GM21717 (cell line): ENCODE measurements at regions not wholly inside any gene's neighbourhood (a gene's known extent, or its start where the extent isn't known, plus 50 kb on each side); places are given as distances from the start of the nearest gene placed in this dataset.

ENCODE experiments used
- ATAC-seq: cut with Tn5 transposase; IDR thresholded peaks from one replicate; pipeline ENCODE4 v1.9.1; 2021; ENCODE audit warnings: mild to moderate bottlenecking, moderate library complexity; ENCODE audit not compliant: unreplicated experiment

DNA sequence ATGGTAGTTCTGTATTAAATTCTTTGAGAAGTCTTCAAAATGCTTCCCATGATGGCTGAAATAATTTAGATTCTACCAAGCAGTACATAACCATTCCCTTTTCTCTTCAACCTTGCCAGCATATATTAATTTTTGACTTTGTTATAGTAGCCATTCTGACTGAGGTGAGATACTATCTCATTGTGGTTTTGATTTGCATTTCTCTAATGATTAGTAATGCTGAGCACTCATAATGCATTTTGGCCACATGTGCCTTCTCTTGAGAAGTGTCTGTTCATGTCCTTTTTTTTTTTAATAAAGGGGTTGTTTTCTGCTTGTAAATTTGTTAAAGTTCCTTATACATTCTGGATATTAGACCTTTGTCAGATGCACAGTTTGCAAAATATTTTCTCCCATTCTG lies 173.9 kb downstream of the CALCRL start:
- ATAC-seq = no peak

GRCh38 chr2:187272255-187272654 lies 175.8 kb downstream of the CALCRL start:
- no peak for ATAC-seq

DNA sequence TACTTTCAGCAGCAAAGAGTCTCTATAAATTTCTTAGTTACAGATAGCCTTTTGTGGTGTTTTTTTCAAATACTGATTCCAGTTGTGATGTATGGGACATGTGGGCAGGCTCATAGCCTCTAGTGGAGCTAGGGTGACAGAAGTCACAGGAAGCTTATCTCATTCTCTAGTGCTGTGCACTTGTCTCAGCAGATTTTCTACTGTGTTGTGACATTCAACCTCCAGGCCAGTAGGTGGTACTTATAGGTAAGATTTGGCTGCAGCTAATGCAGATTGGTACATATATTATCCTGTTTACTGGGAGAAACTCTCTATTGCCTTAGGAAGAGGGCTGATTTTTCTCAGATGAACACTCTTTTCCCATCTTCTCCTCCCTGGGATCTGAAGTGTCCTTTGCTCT lies 176.2 kb downstream of the CALCRL start:
- no peak for ATAC-seq

DNA sequence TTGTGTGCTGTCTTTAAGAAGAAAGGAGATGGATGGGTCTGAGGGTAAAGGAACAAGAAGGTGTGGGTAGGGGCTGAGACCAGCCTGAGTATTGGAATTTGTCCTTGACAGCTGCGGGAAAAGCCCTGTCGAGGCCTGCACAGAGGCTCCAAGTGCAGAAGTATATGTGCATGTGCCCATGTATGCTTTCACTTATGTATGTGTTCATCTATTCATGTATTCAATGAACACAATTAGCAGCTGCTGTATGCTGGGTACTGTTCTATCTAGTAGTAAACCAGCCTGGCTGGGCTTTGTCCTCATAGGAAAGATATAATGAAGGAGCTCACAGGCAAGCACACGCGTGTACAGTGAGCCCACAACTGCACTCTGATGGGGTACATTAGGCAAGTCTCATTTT lies 181.4 kb downstream of the CALCRL start:
- ATAC-seq = no peak

GRCh38 chr2:187266147-187266546 lies 181.9 kb downstream of the CALCRL start:
- no peak for ATAC-seq

DNA sequence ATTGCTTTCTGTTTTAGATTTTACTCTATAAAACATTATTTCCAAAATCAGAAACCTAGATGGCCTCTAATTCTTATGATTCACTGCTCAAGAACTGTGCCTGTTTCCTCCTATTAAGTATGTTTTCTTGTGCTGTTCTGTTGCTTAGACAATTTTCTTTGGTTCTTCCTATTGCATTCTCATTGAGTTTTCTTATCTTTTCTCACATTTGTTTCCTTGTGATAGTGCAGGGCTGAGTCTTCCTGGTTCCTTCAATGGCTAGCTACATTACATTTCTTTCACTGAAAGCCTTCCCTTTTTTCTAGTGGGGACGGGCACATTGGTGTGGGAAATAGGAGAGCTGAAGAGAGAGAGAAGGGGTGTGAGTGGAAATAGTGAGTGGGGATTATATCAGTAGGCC lies 183.4 kb downstream of the CALCRL start:
- no peak for ATAC-seq

DNA sequence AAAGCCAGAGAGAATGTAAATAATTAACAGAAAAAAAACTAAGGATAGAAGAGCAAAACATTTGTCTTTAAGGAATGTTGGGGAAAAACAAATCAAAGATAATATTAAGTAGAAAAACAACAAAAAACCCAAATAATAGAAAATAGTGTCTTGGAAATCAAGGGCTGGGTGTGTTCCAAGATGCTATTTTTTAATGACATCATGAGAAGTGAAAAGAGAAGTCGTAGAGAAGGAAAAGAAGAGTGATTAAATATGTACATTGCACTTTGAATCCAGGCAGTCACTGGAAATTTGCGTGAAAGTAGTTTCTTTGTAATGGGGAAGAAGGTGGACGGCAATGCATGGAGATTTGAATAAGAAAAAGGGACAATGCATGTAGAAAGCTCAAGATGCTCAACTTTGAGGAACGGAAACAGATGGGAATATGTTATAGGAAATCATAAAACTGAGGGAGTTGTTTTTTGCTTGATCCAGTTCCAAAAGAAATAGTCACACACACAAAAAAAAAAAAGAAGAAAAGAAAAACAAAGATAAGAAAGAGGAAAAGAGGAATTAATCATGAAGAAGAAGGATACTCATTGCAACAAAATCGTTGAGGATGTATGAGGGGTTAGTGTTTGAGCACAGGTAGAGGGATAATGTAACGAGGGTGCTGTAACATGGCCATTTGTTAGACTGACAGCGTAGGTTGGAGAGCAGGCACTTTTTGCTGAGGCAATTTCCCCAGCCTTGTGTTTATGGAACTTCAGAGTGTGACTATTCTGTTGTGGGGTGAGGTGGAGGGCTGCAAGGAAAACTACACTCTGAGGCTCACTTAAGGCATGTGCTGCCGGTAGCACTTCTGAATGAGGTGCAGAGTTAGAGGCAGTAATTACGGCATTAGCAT lies 184.1 kb downstream of the CALCRL start:
- no peak for ATAC-seq

DNA sequence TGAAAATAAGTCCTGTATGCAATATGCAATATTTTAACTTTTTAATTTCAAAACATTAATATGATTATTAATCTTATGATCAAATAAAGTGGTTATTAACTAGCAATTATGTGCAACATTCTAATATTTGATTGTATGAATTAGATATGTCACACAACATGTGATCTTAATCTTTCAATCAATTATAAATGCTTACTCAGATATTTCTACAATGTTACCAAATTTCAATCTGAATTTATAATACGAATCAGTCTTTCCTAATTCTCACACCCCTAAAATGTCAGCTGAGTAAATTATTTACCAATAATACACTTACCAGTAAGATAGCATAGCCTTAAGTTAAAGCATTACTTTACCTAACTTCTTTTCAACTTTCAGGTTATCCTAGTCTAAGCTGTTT lies 186.3 kb downstream of the CALCRL start:
- no peak for ATAC-seq

DNA sequence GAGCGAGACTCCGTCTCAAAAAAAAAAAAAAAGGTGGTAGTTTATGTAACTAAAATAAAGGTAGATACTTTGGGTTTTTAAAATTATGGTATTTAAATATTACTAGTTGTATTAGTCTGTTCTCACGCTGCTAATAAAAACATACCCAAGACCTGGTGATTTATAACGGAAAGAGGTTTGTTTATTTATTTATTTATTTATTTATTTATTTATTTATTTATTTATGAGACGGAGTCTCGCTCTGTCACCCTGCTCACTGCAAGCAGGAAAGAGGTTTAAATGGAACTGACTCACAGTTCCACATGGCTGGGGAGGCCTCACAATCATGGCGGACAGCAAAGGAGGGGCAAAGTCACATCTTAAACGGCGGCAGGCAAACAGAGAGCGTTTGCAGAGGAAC lies 196.0 kb downstream of the CALCRL start:
- ATAC-seq = no peak

DNA sequence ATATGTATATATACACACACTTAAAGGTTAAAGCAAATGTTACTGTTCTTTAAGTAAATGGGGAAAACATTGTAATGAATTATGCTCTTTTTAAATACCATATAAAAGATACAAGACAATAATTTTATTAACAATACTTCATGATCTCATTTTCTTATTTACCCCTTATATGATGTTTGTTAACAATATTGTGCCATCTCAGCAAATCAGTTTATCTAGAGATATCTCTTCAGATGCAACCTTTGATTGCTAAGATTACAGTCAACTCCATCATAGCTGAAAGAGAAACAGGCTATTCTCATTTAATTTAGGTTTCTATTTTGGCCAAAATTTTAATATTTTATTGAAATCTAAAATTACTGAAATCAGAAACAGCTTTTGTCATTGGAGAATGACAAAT lies 197.9 kb downstream of the CALCRL start:
- no peak for ATAC-seq

DNA sequence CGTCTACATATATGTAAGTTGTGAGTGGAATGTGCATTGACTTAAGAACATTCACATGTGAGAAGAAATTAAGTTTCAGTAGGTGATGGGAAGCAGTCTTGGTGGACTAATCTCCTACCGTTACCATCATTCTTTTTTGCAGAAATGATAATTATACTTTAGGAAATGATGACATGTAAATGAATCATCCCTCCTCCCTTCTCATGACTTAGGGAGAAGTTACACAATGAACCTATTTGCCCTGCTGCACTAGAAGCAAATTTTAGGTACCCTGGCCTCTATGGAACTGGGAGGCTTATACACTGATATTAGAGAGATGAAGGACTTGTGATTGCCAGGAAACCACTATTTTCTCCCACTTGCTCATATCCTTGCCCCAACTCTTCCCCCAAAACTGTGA lies 214.2 kb downstream of the CALCRL start:
- no peak for ATAC-seq

DNA sequence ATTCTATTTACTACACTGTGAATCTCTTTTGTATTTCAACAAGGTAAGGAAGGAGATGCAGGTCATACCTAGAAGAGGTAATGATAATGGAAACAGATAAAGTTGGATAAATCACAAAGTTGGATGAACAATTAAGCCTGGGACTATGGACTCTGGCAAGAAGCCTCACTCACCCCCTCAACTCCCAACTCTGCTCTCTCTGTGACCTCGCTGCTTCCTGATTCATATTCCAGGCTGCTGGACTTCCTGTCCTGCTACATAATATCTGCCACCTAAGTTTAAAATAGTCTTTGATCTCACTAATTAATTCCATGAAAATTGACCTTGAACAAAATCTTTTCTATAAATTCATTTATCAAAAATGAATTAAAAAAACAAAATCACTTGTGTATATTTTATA lies 215.3 kb downstream of the CALCRL start:
- ATAC-seq = no peak

- ATAC-seq = no peak
Measured at GRCh38 chr2:187230088-187230487, 218.0 kb downstream of the CALCRL start.

GRCh38 chr2:187228986-187229385 lies 219.1 kb downstream of the CALCRL start:
- ATAC-seq = no peak

GRCh38 chr2:187224989-187225388 lies 223.1 kb downstream of the CALCRL start:
- ATAC-seq = no peak

DNA sequence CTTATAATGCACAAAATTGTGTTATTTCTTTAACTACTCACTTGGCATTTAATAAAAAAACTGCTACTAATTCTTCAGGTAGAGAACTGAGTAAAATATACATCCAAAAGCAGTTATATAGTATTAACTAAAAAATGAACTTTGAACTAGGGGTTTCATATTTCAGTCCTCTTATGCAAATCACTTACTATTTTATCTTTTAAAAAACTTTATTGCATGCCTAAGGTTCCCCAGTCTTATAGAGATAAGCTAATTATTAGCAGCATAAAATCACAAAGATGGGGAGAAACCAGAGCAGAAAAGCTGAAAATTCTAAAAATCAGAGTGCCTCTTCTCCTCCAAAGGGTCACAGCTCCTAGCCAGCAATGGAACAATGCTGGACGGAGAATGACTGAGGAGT lies 228.0 kb downstream of the CALCRL start:
- ATAC-seq = no peak

DNA sequence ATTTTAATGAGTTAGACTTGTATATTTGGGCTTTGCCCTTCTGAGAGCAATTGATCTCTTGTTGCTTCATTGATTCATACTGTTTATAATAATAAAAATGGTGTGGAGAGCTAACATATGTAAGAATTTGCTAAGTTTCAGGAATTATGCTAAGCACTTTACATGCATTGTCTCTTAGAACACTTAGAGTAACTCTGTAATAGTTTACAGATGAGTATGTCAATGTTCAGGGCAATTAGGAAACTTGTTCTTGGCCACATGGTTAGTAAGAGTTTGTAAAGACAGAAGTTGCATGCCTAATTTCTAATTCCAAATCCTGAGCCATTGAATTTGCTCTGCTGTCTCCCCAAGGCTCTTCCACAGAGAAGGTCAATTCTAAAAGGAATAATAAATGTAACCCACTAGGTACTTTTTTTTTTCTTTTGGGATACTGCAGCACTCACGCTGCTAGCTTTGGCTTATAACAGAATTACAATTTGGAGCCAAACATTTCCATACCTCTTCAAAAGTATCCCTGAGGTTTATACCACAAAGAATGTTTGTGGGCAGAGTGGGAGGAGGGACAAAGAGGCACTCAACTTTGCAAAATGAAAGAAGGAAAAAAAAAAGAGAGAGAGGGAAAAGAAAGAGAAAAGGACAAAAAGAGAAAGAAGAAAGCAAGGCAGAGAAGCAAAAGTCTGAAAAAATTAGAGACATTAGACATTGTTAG lies 232.4 kb downstream of the CALCRL start:
- no peak for ATAC-seq

DNA sequence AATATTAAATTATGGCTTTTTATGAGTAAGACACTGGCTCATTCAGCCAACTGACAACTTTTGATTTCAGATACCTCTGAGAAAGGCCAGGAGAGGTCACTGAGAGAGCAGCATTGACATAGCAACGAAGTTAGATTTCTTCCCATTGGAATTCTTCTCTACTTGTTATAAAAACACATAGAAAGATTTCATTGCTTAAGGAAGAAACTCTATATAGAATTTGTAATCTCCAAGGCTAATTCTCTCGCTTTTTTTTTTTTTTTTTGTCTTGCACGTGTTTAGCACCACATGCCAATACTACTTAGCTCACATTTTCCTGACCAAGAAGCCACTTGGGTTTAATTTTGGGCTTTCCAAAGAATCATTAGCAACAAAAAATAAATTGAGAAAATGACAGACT lies 233.7 kb downstream of the CALCRL start:
- no peak for ATAC-seq

DNA sequence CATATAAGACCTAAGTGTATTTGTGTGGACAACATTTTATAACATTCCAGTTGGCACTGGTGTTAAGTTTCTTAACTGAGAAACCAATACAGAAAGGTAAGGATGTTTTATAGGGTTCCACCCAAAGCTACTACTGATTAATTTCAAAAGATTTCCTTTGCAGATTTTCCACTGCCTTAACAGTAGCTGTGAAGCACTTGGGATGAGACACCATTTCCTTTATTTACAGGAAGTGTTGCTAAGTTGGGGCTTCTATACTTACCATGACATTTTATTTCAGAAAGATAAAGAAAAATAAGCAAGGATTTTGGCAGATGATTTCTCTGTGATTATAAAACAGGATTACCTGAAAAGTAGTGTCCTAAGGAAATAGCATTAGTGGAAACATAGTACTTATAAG lies 234.3 kb downstream of the CALCRL start:
- ATAC-seq = no peak

DNA sequence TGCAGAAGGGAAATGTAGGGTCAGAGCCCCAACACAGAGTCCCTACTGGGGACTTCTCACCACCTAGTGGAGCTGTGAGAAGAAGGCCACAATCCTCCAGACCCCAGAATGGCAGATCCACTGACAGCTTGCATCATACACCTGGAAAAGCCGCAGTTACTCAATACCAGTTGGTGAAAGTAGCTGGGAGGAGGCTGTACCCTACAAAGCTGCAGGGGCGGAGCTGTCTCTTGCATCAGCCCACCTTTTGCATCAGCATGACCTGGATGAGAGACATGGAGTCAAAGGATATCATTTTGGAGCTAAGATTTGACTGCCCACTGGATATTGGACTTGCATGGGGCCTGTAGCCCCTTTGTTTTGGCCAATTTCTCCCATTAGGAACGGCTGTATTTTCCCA lies 237.3 kb downstream of the CALCRL start:
- ATAC-seq = no peak

DNA sequence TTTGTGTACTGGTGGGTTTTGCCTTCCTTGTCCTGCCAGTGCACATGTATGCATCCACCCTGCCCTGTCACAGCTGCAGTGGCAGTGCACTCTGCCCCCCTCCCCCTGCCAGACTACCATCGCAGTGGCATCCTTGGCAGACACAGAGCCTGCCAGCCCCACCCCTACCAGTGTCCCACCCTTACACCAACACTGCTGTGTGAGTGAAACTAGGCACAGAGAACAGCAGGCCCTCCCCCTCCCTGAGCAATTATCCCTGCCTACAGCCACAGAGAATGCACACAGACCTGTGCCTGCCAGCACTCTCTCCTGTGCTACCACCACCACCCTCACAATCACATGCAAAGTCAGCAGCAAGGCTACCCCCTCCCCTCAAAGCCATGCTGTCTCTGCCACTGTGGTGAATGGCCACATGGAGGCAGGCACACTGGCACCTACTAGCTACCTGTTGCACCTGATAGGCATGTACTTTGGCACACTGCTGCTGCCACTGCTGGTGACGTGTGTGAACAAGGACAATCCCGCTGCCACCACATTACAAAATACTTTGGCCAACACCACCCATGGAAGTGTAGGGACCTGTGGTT lies 239.8 kb downstream of the CALCRL start:
- no peak for ATAC-seq

- no peak for ATAC-seq
Measured at GRCh38 chr2:187207126-187207525, 240.9 kb downstream of the CALCRL start.
